ENCODE measurements at regions not wholly inside any gene's neighbourhood (a gene's known extent, or its start where the extent isn't known, plus 50 kb on each side); places are given as distances from the start of the nearest gene placed in this dataset.
"Not testable (repeated sequence)": the region's sequence is repeated elsewhere in the genome, so short reads cannot be mapped to it uniquely, and the experiment has no call there.

GRCh38 chr11:121895919-121896318 lies 220.1 kb downstream of the BLID start:
- no peak for DNase-seq

- no peak for DNase-seq
Observed at GRCh38 chr11:121894581-121894980, 221.4 kb downstream of the BLID start.

GRCh38 chr11:121892863-121893262 lies 223.2 kb downstream of the BLID start:
- DNase-seq = no peak

- DNase-seq = no peak
Observed at GRCh38 chr11:121892131-121892681, 223.8 kb downstream of the BLID start.

- DNase-seq = no peak
Observed at GRCh38 chr11:121890946-121891515, 225.0 kb downstream of the BLID start.

- DNase-seq = no peak
Observed at GRCh38 chr11:121890377-121890776, 225.6 kb downstream of the BLID start.

- no peak for DNase-seq
Observed at GRCh38 chr11:121889931-121890330, 226.1 kb downstream of the BLID start.

- no peak for DNase-seq
Observed at GRCh38 chr11:121889186-121889585, 226.8 kb downstream of the BLID start.

GRCh38 chr11:121887976-121888557 lies 227.9 kb downstream of the BLID start:
- no peak for DNase-seq

- DNase-seq = no peak
Observed at GRCh38 chr11:121887569-121887968, 228.4 kb downstream of the BLID start.

GRCh38 chr11:121886996-121887395 lies 229.0 kb downstream of the BLID start:
- DNase-seq = no peak

- DNase-seq = no peak
Observed at GRCh38 chr11:121886005-121886734, 229.8 kb downstream of the BLID start.

GRCh38 chr11:121884626-121885025 lies 231.4 kb downstream of the BLID start:
- DNase-seq = no peak

- DNase-seq = no peak
Observed at GRCh38 chr11:121881806-121882205, 234.2 kb downstream of the BLID start.

GRCh38 chr11:121877152-121877551 lies 238.9 kb downstream of the BLID start:
- no peak for DNase-seq

- no peak for DNase-seq
Observed at GRCh38 chr11:121873766-121874165, 242.2 kb downstream of the BLID start.

GRCh38 chr11:121872356-121872755 lies 243.7 kb downstream of the BLID start:
- no peak for DNase-seq

GRCh38 chr11:121870206-121871045 lies 245.6 kb downstream of the BLID start:
- DNase-seq = no peak

- DNase-seq = no peak
Observed at GRCh38 chr11:121869478-121869877, 246.5 kb downstream of the BLID start.

GRCh38 chr11:121866754-121867153 lies 249.3 kb downstream of the BLID start:
- DNase-seq = no peak

- no peak for DNase-seq
Observed at GRCh38 chr11:121864660-121865059, 251.4 kb downstream of the BLID start.

- no peak for DNase-seq
Observed at GRCh38 chr11:121863126-121863525, 252.9 kb downstream of the BLID start.

- not testable (repeated sequence) for DNase-seq
Observed at GRCh38 chr11:121855138-121855537, 260.9 kb downstream of the BLID start.
